Calu3 (cell line): ENCODE measurements at regions not wholly inside any gene's neighbourhood (a gene's known extent, or its start where the extent isn't known, plus 50 kb on each side); places are given as distances from the start of the nearest gene placed in this dataset.

Experiments
- BruUV-seq: library from RNA; stranded (reverse); fragments of 400-500 nt; replicated peaks from 2 replicates; lab custom pipeline; 2021; lab: Mats Ljungman, UMichigan
- CTCF ChIA-PET: fragments of 300-600 bp; sonication (Branson Sonifier 250); formaldehyde crosslinking; loops from one replicate; lab custom pipeline; 2022; ENCODE audit warnings: antibody characterized with exemption; lab: Charles Lee
- DNase-seq: peaks from one replicate; pipeline ENCODE4 v3.0.0; 2022
- H3K27ac Mint-ChIP-seq: one replicate; pipeline ENCODE4 v1.8.0; 2022; ENCODE audit warnings: mixed read lengths; ENCODE audit not compliant: unreplicated experiment
- H3K27me3 Mint-ChIP-seq: one replicate; pipeline ENCODE4 v1.8.0; 2022; ENCODE audit warnings: mixed read lengths; ENCODE audit not compliant: unreplicated experiment
- H3K36me3 Mint-ChIP-seq: one replicate; pipeline ENCODE4 v1.8.0; 2022; ENCODE audit warnings: mild to moderate bottlenecking, moderate library complexity, mixed read lengths; ENCODE audit not compliant: insufficient read depth, unreplicated experiment
- H3K4me1 Mint-ChIP-seq: one replicate; pipeline ENCODE4 v1.8.0; 2022; ENCODE audit warnings: mild to moderate bottlenecking, low read depth, mixed read lengths; ENCODE audit not compliant: unreplicated experiment
- H3K4me3 Mint-ChIP-seq: one replicate; pipeline ENCODE4 v1.8.0; 2022; ENCODE audit warnings: mild to moderate bottlenecking, low read depth, moderate library complexity, mixed read lengths; ENCODE audit not compliant: unreplicated experiment
- H3K9me3 Mint-ChIP-seq: one replicate; pipeline ENCODE4 v1.8.0; 2022; ENCODE audit warnings: low read depth, mixed read lengths; ENCODE audit not compliant: unreplicated experiment
- CTCF ChIP-seq: fragments of 200-600 bp; IDR thresholded peaks from one replicate; pipeline ENCODE4 v1.8.0; 2022; ENCODE audit warnings: antibody characterized with exemption; ENCODE audit not compliant: unreplicated experiment
- intact Hi-C: fragments of 100-400 bp; cut with micrococcal nuclease; formaldehyde crosslinking; loops from one replicate; pipeline ENCODE4 v1.10.0; 2022; ENCODE audit not compliant: unreplicated experiment

- Mint-ChIP-seq H3K9me3 (no peaks in the 10 kb centered on the region), H3K27me3 (peaks cover 51% of the 10 kb centered on the region), H3K36me3 (no peaks in the 10 kb centered on the region), H3K4me3 (no peak overlapping the region), H3K27ac (no peak overlapping the region), H3K4me1 (peaks cover 20% of the 10 kb centered on the region)
- TF ChIP-seq CTCF = no peak
- intact Hi-C loops = loop anchor here (10.0 kb wide), 2 partner anchors 604 to 1794 kb away; no protein-coding TSS in a partner anchor
- BruUV-seq = no TSS peak
- DNase-seq = no peak
- CTCF ChIA-PET = no interaction called here
These were observed 51.9 kb upstream of the FAM180A start for GRCh38 chr7:135800560-135800959.

DNA sequence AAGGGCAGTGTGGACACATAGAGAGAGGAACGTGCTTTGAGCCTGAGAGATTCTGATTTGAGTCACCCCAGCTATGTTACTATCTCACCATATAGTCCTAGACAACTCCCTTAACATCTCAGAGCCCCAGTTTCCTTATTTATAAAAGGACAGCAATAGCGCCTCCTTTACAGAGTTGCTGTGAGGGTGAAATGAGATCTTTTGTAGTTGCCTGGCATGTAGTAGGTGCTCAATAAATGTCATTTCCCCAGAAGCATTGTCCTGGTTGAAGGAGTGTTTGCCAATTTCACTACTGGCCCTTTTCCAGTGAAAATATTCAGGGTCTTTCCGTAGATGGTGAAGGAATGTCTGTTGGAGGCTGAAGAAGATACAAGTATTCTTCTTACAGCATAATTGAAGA is 51.3 kb upstream of the FAM180A start:
- CTCF ChIA-PET = no interaction called here
- intact Hi-C loops = loop anchor here (10.0 kb wide), 2 partner anchors 605 to 1795 kb away; no protein-coding TSS in a partner anchor
- H3K4me3 Mint-ChIP-seq = no peak overlapping the region
- peaks cover 58% of the 10 kb centered on the region for H3K27me3 Mint-ChIP-seq
- H3K4me1 Mint-ChIP-seq = peaks cover 20% of the 10 kb centered on the region
- H3K36me3 Mint-ChIP-seq = no peaks in the 10 kb centered on the region
- no peak overlapping the region for H3K27ac Mint-ChIP-seq
- no peak for DNase-seq
- BruUV-seq = no TSS peak
- no peak for TF ChIP-seq CTCF
- no peaks in the 10 kb centered on the region for H3K9me3 Mint-ChIP-seq
